ENCODE measurements at regions not wholly inside any gene's neighbourhood (a gene's known extent, or its start where the extent isn't known, plus 50 kb on each side); places are given as distances from the start of the nearest gene placed in this dataset.

GRCh38 chr10:118465300-118465874 is 123.3 kb upstream of the FAM204A start:
- no peak overlapping the region for H3K4ac ChIP-seq (ENCODE audit: low read depth, low read length)
- no peaks in the 10 kb centered on the region for H3K79me1 ChIP-seq (ENCODE audit: insufficient read depth, low read depth, low read length, poor library complexity, severe bottlenecking)
- H3K18ac ChIP-seq (ENCODE audit: insufficient read length, low read depth, low read length) = no peak overlapping the region
- H3K56ac ChIP-seq (ENCODE audit: insufficient read length, low read depth, low read length) = no peak overlapping the region
- no peak overlapping the region for H2AFZ ChIP-seq (ENCODE audit: low read length)
- TF ChIP-seq, protein P1, sequence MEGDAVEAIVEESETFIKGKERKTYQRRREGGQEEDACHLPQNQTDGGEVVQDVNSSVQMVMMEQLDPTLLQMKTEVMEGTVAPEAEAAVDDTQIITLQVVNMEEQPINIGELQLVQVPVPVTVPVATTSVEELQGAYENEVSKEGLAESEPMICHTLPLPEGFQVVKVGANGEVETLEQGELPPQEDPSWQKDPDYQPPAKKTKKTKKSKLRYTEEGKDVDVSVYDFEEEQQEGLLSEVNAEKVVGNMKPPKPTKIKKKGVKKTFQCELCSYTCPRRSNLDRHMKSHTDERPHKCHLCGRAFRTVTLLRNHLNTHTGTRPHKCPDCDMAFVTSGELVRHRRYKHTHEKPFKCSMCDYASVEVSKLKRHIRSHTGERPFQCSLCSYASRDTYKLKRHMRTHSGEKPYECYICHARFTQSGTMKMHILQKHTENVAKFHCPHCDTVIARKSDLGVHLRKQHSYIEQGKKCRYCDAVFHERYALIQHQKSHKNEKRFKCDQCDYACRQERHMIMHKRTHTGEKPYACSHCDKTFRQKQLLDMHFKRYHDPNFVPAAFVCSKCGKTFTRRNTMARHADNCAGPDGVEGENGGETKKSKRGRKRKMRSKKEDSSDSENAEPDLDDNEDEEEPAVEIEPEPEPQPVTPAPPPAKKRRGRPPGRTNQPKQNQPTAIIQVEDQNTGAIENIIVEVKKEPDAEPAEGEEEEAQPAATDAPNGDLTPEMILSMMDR (conservative IDR thresholded peaks at IDR 0.05) = no peak
- no peak overlapping the region for H2BK5ac ChIP-seq (ENCODE audit: insufficient read length, low read length)
- no peak overlapping the region for H2BK20ac ChIP-seq (ENCODE audit: low read depth, low read length, poor library complexity, severe bottlenecking)
- H4K8ac ChIP-seq (replicated peaks; ENCODE audit: insufficient read length, low read depth, low read length) = no peak overlapping the region
- no peak overlapping the region for H3K23ac ChIP-seq (ENCODE audit: insufficient read length, low read depth, low read length)
- H3K27ac ChIP-seq (ENCODE audit: insufficient read length, low read depth, low read length) = no peak overlapping the region
- H2BK120ac ChIP-seq (ENCODE audit: low read depth, low read length, poor library complexity, severe bottlenecking) = no peak overlapping the region
- Mint-ChIP-seq H3K27ac (no peak overlapping the region), H3K4me1 (peaks cover 0 to 13% of the 10 kb centered on the region in 2 experiments; a peak in 3 of 4 replicates), H3K36me3 (ENCODE audit: insufficient read depth in 1 of 3, low read depth in 3 of 3) (no peaks in the 10 kb centered on the region), H3K4me3 (no peak overlapping the region), H3K27me3 (ENCODE audit: low read depth) (peaks cover 17% of the 10 kb centered on the region), H3K9me3 (no peaks in the 10 kb centered on the region)
- H3K4me1 ChIP-seq (ENCODE audit: insufficient read depth, low read length) = no peaks in the 10 kb centered on the region
- H3K23me2 ChIP-seq (ENCODE audit: insufficient read length, low read depth, low read length, poor library complexity, severe bottlenecking) = no peaks in the 10 kb centered on the region
- no peaks in the 10 kb centered on the region for H3K9me3 ChIP-seq (ENCODE audit: control insufficient read depth, low read depth, low read length)
- H3K27me3 ChIP-seq (ENCODE audit: insufficient read depth, low read length) = no peaks in the 10 kb centered on the region
- no peak overlapping the region for H2AK5ac ChIP-seq (ENCODE audit: insufficient read length, low read length)
- no peak overlapping the region for H3T11ph ChIP-seq (ENCODE audit: low read length)
- H4K91ac ChIP-seq (ENCODE audit: insufficient read length, low read depth, low read length) = no peak overlapping the region
- no peaks in the 10 kb centered on the region for H4K20me1 ChIP-seq (ENCODE audit: control insufficient read depth, insufficient read depth, insufficient read length)
- H3K9ac ChIP-seq (ENCODE audit: extremely low read depth, insufficient read length, low read length) = no peak overlapping the region
- no peak for DNase-seq
- no peak overlapping the region for H2BK15ac ChIP-seq (ENCODE audit: low read depth, low read length)
- no CpG with 5 or more reads among the region's 3 CpGs for WGBS (ENCODE audit: extremely low coverage, insufficient read length, low lambda C conversion rate)
- H3K4me2 ChIP-seq (ENCODE audit: insufficient read depth, insufficient read length, low read length) = no peak overlapping the region
- H2BK12ac ChIP-seq (ENCODE audit: insufficient read length, low read depth, low read length) = no peak overlapping the region
- H3K14ac ChIP-seq (ENCODE audit: insufficient read depth, low read length) = no peak overlapping the region
- no peak overlapping the region for H4K5ac ChIP-seq (ENCODE audit: insufficient read length, low read depth, low read length)
- H3K79me2 ChIP-seq (ENCODE audit: insufficient read depth, low read length) = no peaks in the 10 kb centered on the region
